ENCODE measurements at regions not wholly inside any gene's neighbourhood (a gene's known extent, or its start where the extent isn't known, plus 50 kb on each side); places are given as distances from the start of the nearest gene placed in this dataset.
"Not testable (repeated sequence)": the region's sequence is repeated elsewhere in the genome, so short reads cannot be mapped to it uniquely, and the experiment has no call there.

DNA sequence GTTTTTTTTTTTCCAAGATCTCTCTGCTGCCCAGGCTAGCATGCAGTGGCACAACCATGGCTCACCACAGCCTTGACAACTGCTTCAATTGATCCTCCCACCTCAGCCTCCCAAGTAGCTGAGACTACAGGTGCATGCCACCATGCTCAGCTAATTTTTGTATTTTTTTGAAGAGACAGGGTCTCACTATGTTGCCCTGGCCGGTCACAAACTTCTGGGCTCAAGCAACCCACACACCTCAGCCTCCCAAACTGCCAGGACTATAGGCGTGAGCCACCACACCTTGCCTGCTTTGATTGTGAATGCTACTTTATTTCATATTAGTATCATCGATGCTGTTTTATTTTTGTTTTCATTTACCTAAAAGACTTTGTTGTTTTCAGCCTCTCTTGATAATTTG is 81.5 kb upstream of the GNAZ start:
- no peak for DNase-seq
- Histone ChIP-seq H3K4me1 (ENCODE audit: low read depth) (no peaks in the 10 kb centered on the region), H3K9me3 (no peaks in the 10 kb centered on the region), H3K4me3 (no peak overlapping the region), H3K36me3 (ENCODE audit: low read depth) (no peaks in the 10 kb centered on the region)
- ATAC-seq: no peak
- TF ChIP-seq, protein P1, sequence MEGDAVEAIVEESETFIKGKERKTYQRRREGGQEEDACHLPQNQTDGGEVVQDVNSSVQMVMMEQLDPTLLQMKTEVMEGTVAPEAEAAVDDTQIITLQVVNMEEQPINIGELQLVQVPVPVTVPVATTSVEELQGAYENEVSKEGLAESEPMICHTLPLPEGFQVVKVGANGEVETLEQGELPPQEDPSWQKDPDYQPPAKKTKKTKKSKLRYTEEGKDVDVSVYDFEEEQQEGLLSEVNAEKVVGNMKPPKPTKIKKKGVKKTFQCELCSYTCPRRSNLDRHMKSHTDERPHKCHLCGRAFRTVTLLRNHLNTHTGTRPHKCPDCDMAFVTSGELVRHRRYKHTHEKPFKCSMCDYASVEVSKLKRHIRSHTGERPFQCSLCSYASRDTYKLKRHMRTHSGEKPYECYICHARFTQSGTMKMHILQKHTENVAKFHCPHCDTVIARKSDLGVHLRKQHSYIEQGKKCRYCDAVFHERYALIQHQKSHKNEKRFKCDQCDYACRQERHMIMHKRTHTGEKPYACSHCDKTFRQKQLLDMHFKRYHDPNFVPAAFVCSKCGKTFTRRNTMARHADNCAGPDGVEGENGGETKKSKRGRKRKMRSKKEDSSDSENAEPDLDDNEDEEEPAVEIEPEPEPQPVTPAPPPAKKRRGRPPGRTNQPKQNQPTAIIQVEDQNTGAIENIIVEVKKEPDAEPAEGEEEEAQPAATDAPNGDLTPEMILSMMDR (IDR thresholded peaks at IDR 0.05): no peak
- intact Hi-C loops (cut with DNase I, micrococcal nuclease): no loop called here

DNA sequence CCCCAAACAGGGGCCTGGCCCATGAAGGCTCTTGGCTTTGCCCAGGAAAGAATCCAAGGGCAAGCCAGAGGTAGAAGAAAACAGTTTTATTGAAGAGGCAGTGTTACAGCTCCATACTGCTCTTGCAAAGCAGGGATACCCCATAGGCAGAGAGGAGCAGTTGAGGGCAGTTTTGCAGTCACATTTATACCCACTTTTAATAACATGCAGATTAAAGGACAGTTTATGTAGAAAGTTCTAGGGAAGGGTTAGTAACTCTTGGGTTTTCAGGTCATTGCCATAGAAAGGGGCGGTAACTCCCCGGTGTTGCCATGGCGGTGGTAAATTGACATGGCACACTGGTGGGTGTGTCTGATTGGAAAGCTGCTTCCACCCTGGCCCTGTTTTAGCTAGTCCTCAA is 80.5 kb upstream of the GNAZ start:
- intact Hi-C loops (cut with DNase I, micrococcal nuclease): no loop called here
- no peak for ATAC-seq
- no peaks in the 10 kb centered on the region for H3K36me3 ChIP-seq (ENCODE audit: low read depth)

DNA sequence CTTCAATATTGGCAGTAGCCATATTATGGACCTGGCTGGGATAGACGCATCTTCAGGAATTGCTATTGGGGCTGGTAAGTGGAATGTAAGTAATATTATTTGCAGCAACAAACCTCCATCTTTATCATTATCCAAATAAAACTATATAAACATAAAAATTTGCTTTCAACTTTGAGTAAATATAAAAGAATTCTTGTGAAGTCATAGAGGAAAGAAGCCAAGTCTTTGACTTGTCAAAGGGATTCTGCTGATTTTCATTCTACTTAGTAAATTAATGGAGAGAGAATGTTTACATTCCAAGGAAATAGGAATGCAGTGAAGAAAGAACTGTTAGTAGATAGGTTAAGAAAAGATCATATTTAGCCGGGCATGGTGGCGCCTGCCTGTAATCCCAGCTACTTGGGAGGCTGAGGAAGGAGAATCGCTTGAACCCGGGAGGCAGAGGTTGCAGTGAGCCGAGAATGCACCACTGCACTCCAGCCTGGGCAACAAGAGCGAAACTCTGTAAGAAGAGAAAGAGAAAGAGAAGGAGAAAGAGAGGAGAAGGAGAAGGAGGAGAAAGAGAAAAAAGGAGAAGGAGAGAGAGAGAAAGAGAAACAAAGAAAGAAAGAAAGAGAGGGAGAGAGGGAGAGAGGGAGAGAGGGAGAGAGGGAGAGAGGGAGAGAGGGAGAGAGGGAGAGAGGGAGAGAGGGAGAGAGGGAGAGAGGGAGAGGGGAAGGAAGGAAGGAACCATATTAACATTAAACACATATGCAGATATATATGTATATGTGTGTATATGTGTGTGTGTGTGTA is 79.4 kb upstream of the GNAZ start:
- ATAC-seq; intact Hi-C loops (cut with DNase I, micrococcal nuclease): not testable (repeated sequence)

More for the DNA sequence above, 80.5 kb upstream of the GNAZ start:
- no peak for DNase-seq
- Histone ChIP-seq H3K9me3 (no peaks in the 10 kb centered on the region), H3K4me3 (no peak overlapping the region), H3K4me1 (ENCODE audit: low read depth) (no peaks in the 10 kb centered on the region)
- TF ChIP-seq, protein P1 (IDR thresholded peaks at IDR 0.05): no peak

DNA sequence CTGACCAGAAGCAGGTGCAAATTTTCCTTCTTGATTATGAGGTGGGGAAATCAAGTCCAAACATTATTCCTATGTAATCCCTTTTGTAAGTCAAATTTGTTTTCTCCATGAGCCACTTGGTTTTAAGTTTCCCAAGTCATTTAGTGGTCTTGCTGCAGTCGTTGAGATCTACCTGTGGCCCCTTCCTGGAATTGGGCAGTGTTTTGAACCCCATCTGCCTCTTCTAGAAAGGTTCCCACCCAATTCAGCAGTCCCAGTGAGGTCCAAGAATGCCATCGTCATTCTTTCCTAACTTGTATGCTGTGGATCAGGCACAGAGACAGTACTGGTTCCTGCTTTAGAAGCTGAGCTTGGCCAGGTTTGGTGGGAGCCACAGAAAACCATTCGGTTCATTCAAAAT is 77.8 kb upstream of the GNAZ start:
- Histone ChIP-seq H3K4me3 (no peak overlapping the region), H3K36me3 (ENCODE audit: low read depth) (no peaks in the 10 kb centered on the region), H3K4me1 (ENCODE audit: low read depth) (no peaks in the 10 kb centered on the region), H3K9me3 (peaks cover 11% of the 10 kb centered on the region)
- TF ChIP-seq, protein P1 (IDR thresholded peaks at IDR 0.05): no peak
- intact Hi-C loops (cut with DNase I, micrococcal nuclease): no loop called here
- ATAC-seq (no peak), DNase-seq (no peak)

More for the DNA sequence above, 79.4 kb upstream of the GNAZ start:
- not testable (repeated sequence) for H3K4me1 ChIP-seq (ENCODE audit: low read depth); H3K36me3 ChIP-seq (ENCODE audit: low read depth); H3K4me3 ChIP-seq; H3K9me3 ChIP-seq; DNase-seq

DNA sequence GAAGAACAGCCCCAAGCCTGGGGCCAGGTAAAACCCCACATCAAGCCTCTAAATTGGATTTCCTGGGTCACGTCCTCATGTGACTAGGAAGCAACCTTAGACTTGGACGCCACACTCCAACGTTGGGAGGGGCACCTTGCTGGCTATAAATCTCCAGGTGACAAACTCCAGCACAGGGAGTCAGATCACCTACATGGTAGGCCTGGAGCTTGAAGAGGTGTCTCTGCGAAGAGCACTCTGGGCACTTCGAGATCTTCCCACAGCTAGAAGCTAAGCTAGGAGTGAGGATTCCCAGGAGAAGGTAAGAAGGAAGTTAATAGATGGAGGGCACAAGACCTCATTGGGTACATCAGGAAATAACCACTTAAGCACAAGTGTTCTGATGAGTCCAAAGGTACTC is 77.1 kb upstream of the GNAZ start:
- no peaks in the 10 kb centered on the region for H3K36me3 ChIP-seq (ENCODE audit: low read depth)
- no peak overlapping the region for H3K4me3 ChIP-seq
- intact Hi-C loops (cut with DNase I, micrococcal nuclease): no loop called here
- H3K9me3 ChIP-seq: peaks cover 18% of the 10 kb centered on the region
- H3K4me1 ChIP-seq (ENCODE audit: low read depth): no peaks in the 10 kb centered on the region
- ATAC-seq (peak; percentile 81), DNase-seq (peak in 2 of 3 donors; percentile 31 to 44)
- TF ChIP-seq, protein P1 (IDR thresholded peaks at IDR 0.05): no peak

DNA sequence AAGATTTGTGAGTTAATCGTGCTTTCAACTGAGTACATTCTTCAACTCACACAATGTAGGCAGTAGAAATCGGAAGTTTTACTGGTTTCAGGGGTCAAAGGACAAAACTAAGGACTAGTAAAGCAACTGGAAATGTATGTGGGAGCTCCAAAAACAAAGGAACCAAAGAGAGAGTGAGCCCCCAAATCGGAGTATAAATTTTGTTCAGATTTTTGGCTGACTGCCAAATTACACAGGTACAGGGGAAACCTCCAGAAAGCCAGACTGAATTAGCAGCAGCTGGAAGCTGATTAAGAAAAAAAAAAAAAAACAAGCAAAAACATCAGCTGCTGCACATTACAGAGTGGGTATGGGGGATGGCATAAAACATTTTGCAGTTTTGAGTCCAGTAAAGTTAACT is 75.2 kb upstream of the GNAZ start:
- Histone ChIP-seq H3K4me3 (no peak overlapping the region), H3K9me3 (peaks cover 20% of the 10 kb centered on the region), H3K36me3 (ENCODE audit: low read depth) (no peaks in the 10 kb centered on the region), H3K4me1 (ENCODE audit: low read depth) (no peaks in the 10 kb centered on the region)
- TF ChIP-seq, protein P1 (IDR thresholded peaks at IDR 0.05): no peak
- intact Hi-C loops (cut with DNase I, micrococcal nuclease): no loop called here
- ATAC-seq (no peak), DNase-seq (no peak)

All from mucosa of descending colon (tissue), 3 donors.